AG09319 (cell line): ENCODE measurements at regions not wholly inside any gene's neighbourhood (a gene's known extent, or its start where the extent isn't known, plus 50 kb on each side); places are given as distances from the start of the nearest gene placed in this dataset.

Source experiments
- DNase-seq: peaks from one replicate; pipeline ENCODE4 v3.0.0-alpha.2; 2010; ENCODE audit warnings: low read depth; ENCODE audit errors: extremely low read depth
- CTCF ChIP-seq: IDR thresholded peaks from 2 replicates; pipeline ENCODE4 v1.5.1; 2011; ENCODE audit warnings: low read depth, mild to moderate bottlenecking, inconsistent platforms, low read length, moderate library complexity

- TF ChIP-seq CTCF = no peak
These were observed 1540.3 kb upstream of the TMEM132C start for GRCh38 chr12:126726481-126727217.

GRCh38 chr12:126727218-126728075 is 1539.5 kb upstream of the TMEM132C start:
- no peak for DNase-seq
- no peak for TF ChIP-seq CTCF

More at GRCh38 chr12:126726481-126727217, 1540.3 kb upstream of the TMEM132C start:
- no peak for DNase-seq

GRCh38 chr12:126734296-126734695 is 1532.7 kb upstream of the TMEM132C start:
- TF ChIP-seq CTCF = no peak
- no peak for DNase-seq

- no peak for TF ChIP-seq CTCF
- DNase-seq = no peak
These were observed 1532.3 kb upstream of the TMEM132C start for GRCh38 chr12:126734710-126735109.

- TF ChIP-seq CTCF = no peak
These were observed 1525.3 kb upstream of the TMEM132C start for GRCh38 chr12:126741536-126742240.

GRCh38 chr12:126742241-126742641 is 1524.7 kb upstream of the TMEM132C start:
- DNase-seq = no peak
- no peak for TF ChIP-seq CTCF

More at GRCh38 chr12:126741536-126742240, 1525.3 kb upstream of the TMEM132C start:
- no peak for DNase-seq
